Duodenal mucosa (tissue), 2 donors: ENCODE measurements at regions not wholly inside any gene's neighbourhood (a gene's known extent, or its start where the extent isn't known, plus 50 kb on each side); places are given as distances from the start of the nearest gene placed in this dataset.

Experiments
- H3K27ac ChIP-seq: one replicate; pipeline ENCODE4 v1.7.0; 2013; ENCODE audit warnings: low read depth, low read length
- H3K27me3 ChIP-seq, 2 donors: one replicate each; pipeline ENCODE4 v1.7.0; 2013; ENCODE audit warnings: low read length in 2 of 2, control low read depth in 1 of 2; ENCODE audit not compliant: insufficient read depth in 2 of 2, control insufficient read depth in 1 of 2
- H3K36me3 ChIP-seq, 2 donors: one replicate each; pipeline ENCODE4 v1.7.0; 2013; ENCODE audit warnings: low read length in 2 of 2, control low read depth in 1 of 2; ENCODE audit not compliant: insufficient read depth in 2 of 2, control insufficient read depth in 1 of 2
- H3K4me1 ChIP-seq, 2 donors: one replicate each; pipeline ENCODE4 v1.7.0; 2013; ENCODE audit warnings: low read length in 2 of 2, control low read depth in 1 of 2; ENCODE audit not compliant: insufficient read depth in 2 of 2, control insufficient read depth in 1 of 2
- H3K4me3 ChIP-seq, 2 donors: one replicate each; pipeline ENCODE4 v1.7.0; 2013; ENCODE audit warnings: low read length in 2 of 2, low read depth in 1 of 2
- H3K9ac ChIP-seq, 2 donors: one replicate each; pipeline ENCODE4 v1.7.0; 2013; ENCODE audit warnings: low read length in 2 of 2, low read depth in 1 of 2
- H3K9me3 ChIP-seq, 2 donors: one replicate each; pipeline ENCODE4 v1.7.0; 2013; ENCODE audit warnings: low read length in 2 of 2, control low read depth in 1 of 2; ENCODE audit not compliant: control insufficient read depth in 1 of 2

GRCh38 chr6:100322886-100323285, 141.8 kb downstream of the SIM1 start:
- H3K9ac ChIP-seq = no peak overlapping the region
- no peaks in the 10 kb centered on the region for H3K9me3 ChIP-seq
- H3K4me1 ChIP-seq = no peaks in the 10 kb centered on the region
- H3K36me3 ChIP-seq = no peaks in the 10 kb centered on the region
- H3K27ac ChIP-seq = no peak overlapping the region
- no peak overlapping the region for H3K4me3 ChIP-seq
- no peaks in the 10 kb centered on the region for H3K27me3 ChIP-seq

DNA sequence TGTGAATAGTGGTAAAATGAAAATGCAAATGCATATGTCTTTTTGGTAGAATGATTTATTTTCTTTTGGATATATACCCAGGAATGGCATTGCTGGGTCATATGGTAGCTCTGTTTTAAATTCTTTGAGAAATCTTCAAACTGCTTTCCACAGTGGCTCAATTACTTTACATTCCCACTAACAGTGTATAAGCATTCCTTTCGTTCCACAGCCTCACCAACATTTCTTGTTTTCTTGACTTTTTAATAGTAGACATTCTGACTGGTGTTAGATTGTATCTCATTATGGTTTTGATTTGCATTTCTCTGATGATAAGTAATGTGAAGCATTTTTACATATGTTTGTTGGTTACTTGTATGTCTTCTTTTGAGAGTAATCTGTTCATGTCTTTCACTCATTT, 144.0 kb downstream of the SIM1 start:
- Histone ChIP-seq H3K36me3 (no peaks in the 10 kb centered on the region), H3K9ac (no peak overlapping the region), H3K4me1 (no peaks in the 10 kb centered on the region), H3K4me3 (no peak overlapping the region), H3K9me3 (no peaks in the 10 kb centered on the region), H3K27me3 (no peaks in the 10 kb centered on the region), H3K27ac (no peak overlapping the region)

GRCh38 chr6:100317031-100317430, 147.7 kb downstream of the SIM1 start:
- Histone ChIP-seq H3K36me3 (no peaks in the 10 kb centered on the region), H3K9me3 (no peaks in the 10 kb centered on the region), H3K27ac (no peak overlapping the region), H3K4me3 (no peak overlapping the region), H3K4me1 (no peaks in the 10 kb centered on the region), H3K27me3 (no peaks in the 10 kb centered on the region), H3K9ac (no peak overlapping the region)

DNA sequence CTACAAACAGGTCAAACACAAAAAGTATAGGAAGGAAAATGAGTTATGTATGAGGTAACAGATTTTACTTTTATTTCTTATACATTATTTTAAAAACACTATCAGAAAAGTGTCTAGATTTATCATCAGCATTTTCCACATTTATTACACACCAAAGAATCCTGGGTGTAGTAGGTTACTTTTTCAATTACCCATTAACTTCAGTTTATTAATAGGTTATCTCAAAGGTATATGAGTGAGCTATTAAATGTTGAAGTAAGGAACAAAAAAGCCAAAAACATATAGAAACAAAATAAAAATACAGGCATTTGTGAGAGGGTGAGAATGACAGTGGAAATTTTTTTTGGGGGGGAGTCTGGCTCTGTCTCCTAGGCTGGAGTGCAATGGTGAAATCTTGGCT, 150.5 kb downstream of the SIM1 start:
- Histone ChIP-seq H3K4me3 (no peak overlapping the region), H3K9ac (no peak overlapping the region), H3K4me1 (no peaks in the 10 kb centered on the region), H3K36me3 (no peaks in the 10 kb centered on the region), H3K9me3 (no peaks in the 10 kb centered on the region), H3K27ac (no peak overlapping the region), H3K27me3 (no peaks in the 10 kb centered on the region)

- Histone ChIP-seq H3K9me3 (no peaks in the 10 kb centered on the region), H3K4me3 (no peak overlapping the region), H3K27ac (no peak overlapping the region), H3K9ac (no peak overlapping the region), H3K36me3 (no peaks in the 10 kb centered on the region), H3K27me3 (no peaks in the 10 kb centered on the region), H3K4me1 (no peaks in the 10 kb centered on the region)
Measured at GRCh38 chr6:100311707-100312251, 152.9 kb downstream of the SIM1 start.

- Histone ChIP-seq H3K9me3 (no peaks in the 10 kb centered on the region), H3K9ac (no peak overlapping the region), H3K4me3 (no peak overlapping the region), H3K4me1 (no peaks in the 10 kb centered on the region), H3K27me3 (no peaks in the 10 kb centered on the region), H3K36me3 (no peaks in the 10 kb centered on the region), H3K27ac (no peak overlapping the region)
Measured at GRCh38 chr6:100309174-100309573, 155.5 kb downstream of the SIM1 start.

DNA sequence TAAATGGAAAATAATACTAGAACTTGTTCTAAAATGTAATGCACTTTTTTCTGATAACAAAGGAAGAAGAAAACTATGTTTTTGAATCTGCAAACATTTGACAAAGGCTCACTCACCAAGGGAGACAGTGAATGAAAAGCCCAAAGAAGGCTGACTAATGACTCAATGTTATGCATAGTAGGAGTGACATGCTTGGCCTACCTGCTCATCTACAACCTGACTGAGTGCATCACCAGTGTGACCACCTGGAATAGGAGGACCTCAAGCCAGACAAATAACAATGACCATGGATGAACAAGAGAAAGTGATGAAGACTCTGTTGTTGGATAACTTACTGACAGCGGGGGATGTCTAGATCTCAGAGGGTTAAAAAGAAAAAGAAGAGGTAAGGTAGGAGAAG, 157.2 kb downstream of the SIM1 start:
- Histone ChIP-seq H3K27ac (no peak overlapping the region), H3K9ac (no peak overlapping the region), H3K36me3 (no peaks in the 10 kb centered on the region), H3K4me1 (no peaks in the 10 kb centered on the region), H3K9me3 (no peaks in the 10 kb centered on the region), H3K27me3 (no peaks in the 10 kb centered on the region), H3K4me3 (no peak overlapping the region)

DNA sequence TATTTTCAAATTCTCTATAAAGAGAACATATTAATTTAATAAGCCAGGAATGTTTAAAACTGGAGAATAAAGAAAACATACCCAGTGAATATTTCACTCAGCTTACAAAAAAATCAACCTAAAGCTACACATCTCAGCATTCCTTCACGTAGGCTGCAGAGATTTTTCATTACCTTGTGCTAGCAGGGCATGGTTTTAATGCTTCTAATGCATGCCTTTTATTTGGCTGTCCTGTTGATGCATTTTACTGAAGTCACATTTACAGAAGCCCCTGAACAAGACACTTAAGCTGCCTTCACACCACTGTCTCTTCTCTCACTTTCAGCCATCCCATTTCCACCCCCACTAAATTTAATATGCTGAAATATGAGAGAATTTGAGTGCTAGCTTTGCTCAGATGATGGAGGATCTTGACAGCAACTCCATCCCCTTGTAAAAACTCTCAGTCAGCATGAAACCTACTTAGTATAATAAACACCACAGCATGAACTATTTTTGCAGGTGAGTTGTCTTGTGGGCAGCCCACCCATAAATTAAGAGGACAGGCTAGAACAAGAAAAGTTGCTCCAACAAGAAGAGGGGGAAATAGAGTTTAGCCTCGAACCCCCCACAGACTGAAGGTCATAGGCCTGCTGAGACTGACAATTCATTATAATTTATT, 159.4 kb downstream of the SIM1 start:
- Histone ChIP-seq H3K4me3 (no peak overlapping the region), H3K27ac (no peak overlapping the region), H3K9me3 (no peaks in the 10 kb centered on the region), H3K9ac (no peak overlapping the region), H3K36me3 (no peaks in the 10 kb centered on the region), H3K4me1 (no peaks in the 10 kb centered on the region), H3K27me3 (no peaks in the 10 kb centered on the region)

- no peaks in the 10 kb centered on the region for H3K36me3 ChIP-seq
- H3K9me3 ChIP-seq = no peaks in the 10 kb centered on the region
- H3K27me3 ChIP-seq = no peaks in the 10 kb centered on the region
- H3K9ac ChIP-seq = no peak overlapping the region
- no peaks in the 10 kb centered on the region for H3K4me1 ChIP-seq
- no peak overlapping the region for H3K27ac ChIP-seq
- H3K4me3 ChIP-seq = no peak overlapping the region
Measured at GRCh38 chr6:100304575-100304974, 160.1 kb downstream of the SIM1 start.

- H3K27ac ChIP-seq = no peak overlapping the region
- no peaks in the 10 kb centered on the region for H3K36me3 ChIP-seq
- H3K27me3 ChIP-seq = no peaks in the 10 kb centered on the region
- no peaks in the 10 kb centered on the region for H3K9me3 ChIP-seq
- H3K4me3 ChIP-seq = no peak overlapping the region
- H3K4me1 ChIP-seq = no peaks in the 10 kb centered on the region
- no peak overlapping the region for H3K9ac ChIP-seq
Measured at GRCh38 chr6:100301731-100302130, 163.0 kb downstream of the SIM1 start.
